Fibroblast of peridontal ligament (primary cell): ENCODE measurements at regions not wholly inside any gene's neighbourhood (a gene's known extent, or its start where the extent isn't known, plus 50 kb on each side); places are given as distances from the start of the nearest gene placed in this dataset.

ENCODE experiments used
- DNase-seq: peaks from one replicate; pipeline ENCODE4 v3.0.0-alpha.2; 2010; ENCODE audit errors: extremely low read depth

DNA sequence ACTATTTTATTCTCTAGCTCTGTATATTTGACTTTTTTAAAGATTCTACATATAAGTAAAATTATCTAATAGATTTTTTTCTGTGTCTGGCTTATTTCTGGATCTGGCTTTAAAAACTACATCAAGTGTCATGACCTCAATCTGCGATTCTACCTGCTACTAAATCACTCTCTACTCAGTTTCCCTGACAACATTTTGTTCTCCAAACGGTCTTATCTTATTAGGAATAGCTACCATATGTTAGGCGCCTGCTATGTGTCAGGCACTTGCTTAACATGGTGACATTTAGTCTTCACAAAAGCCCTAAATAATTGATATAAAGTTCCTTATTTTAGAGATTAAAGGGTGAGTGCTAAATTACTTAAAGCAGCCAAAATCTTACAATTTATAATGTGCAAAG is 1362.9 kb upstream of the FLRT2 start:
- no peak for DNase-seq

- no peak for DNase-seq
Measured at GRCh38 chr14:84180336-84180735, 1349.6 kb upstream of the FLRT2 start.

DNA sequence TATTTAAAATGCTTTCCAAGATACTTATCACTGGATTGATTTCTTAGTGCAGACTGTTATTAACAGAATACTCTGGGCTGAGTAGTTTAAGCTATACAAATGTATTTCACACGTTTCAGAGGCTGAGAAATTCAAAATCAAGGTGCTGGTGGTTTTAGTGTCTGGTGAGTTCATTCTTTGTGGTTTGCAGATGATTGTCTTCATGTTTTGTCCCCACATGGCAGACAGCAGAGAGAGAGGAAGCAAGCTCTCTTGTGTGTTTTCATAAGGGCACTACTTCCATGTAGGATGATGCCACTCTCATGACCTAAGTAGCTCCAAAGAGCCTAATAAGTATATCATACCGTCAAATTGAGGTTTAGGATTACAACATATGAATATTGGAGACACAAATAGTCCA is 1348.9 kb upstream of the FLRT2 start:
- no peak for DNase-seq

DNA sequence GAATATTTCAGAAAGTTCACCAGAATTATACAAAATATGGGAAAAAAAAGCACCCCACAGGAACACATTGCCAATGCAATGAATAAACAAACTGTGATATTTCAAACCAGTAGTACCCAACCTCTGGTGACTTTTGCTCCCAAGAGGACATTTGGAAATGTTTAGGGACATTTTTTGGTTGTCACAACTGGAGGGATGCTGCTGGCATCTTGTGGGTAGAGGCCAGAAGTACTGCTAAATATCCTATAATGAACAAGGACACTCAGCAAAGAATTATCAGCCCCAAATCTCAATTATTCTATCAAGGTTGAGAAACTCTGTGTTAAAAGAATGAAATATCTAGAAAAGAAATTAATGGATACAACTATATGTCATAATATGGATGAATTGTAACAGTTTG is 1334.4 kb upstream of the FLRT2 start:
- no peak for DNase-seq

GRCh38 chr14:84197704-84198103 is 1332.2 kb upstream of the FLRT2 start:
- no peak for DNase-seq

DNA sequence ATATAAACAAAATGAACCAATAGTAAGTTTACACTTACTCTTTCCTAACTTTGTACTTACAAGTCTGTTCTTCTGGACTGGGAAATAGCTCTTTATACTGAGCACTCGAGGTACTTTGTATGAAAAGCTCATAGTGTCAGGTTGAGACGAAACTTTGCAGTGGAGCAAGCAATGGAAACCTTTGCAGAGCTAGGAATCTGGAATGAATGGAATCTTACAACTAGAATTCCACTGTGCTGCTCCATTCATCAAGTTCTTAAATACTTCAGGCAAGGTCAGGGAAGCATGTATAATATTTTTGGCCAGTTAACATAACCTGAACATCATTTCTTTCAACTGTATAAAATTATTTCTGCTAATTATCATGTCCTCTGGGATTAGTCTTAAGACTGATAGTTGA is 1327.5 kb upstream of the FLRT2 start:
- no peak for DNase-seq

DNA sequence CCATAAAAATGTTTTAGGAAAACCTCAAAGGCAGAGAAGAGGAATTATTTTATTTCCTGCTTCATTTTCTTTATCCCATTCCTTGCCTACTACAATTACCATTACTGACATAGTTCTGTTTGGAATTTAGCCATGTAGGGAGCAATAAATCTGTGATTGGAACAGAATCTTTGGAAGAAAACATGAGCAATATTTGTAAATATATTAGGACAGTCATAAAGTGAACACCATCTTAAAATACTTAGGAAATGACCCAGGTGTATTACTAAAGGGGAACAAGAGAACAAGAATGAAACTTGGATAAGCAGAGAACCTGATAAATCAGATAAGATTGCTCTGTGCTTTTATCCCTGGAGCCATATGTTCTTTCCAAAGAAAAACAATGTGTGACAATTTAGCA is 1326.0 kb upstream of the FLRT2 start:
- DNase-seq: no peak

DNA sequence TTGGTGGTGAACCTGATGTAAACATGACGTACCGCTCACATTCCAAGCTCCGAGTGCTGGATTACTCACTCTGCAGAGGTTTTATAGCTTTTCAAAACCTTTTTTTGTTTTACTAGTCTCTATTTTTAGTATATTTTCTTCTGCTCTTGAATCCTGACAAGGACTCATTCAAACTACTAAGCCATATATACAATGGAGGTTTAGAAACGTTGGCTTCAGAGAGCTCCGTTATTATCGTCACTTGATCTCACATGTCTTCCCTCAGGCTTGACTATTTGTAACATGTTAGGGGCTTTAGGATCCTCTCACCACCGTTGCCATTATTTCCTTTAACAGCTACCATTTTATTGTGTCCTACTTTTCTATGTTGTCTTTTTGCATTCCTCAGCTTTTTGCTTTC is 1321.5 kb upstream of the FLRT2 start:
- no peak for DNase-seq

- no peak for DNase-seq
Measured at GRCh38 chr14:84209031-84209430, 1320.9 kb upstream of the FLRT2 start.

- no peak for DNase-seq
Measured at GRCh38 chr14:84217066-84217465, 1312.9 kb upstream of the FLRT2 start.

DNA sequence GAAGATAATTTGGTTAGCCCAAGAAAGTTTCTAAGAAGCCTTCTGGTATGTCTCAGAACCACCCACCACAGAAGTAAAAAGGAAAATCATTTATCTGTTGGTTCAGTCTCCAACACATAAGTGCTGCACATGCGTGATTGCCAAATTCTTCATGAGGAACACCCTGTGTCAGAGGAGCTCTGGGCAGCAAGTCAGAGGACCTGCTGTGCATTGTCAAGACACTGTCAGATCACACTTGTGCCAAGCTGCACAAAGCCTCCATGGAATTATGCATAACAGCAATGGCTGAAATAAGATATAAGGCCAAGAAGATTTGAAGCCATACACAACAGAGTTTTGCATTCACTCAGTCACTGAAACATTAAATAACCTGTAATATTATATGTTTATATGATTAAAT is 1304.7 kb upstream of the FLRT2 start:
- no peak for DNase-seq

- DNase-seq: no peak
Measured at GRCh38 chr14:84228702-84229101, 1301.2 kb upstream of the FLRT2 start.

- DNase-seq: no peak
Measured at GRCh38 chr14:84234281-84234680, 1295.7 kb upstream of the FLRT2 start.

- no peak for DNase-seq
Measured at GRCh38 chr14:84236290-84236689, 1293.7 kb upstream of the FLRT2 start.

DNA sequence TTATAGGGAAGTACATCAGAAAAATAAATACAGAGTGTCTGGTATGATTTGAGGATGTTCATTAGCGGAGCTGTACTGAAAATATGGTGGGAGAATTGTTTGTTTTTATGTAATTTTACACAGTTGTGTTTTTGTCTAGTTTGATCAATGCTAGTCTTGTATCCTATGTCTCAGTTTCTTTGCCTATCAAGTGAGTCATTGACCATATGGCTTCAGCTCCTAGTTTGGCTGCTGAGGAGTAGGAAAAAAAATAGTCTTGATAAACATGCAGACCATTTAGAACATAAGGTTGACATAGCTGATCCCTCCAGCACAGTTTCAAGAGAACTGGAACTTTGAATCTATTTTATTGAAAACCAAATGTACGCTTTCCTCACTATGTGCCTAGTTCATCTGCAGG is 1292.1 kb upstream of the FLRT2 start:
- no peak for DNase-seq

DNA sequence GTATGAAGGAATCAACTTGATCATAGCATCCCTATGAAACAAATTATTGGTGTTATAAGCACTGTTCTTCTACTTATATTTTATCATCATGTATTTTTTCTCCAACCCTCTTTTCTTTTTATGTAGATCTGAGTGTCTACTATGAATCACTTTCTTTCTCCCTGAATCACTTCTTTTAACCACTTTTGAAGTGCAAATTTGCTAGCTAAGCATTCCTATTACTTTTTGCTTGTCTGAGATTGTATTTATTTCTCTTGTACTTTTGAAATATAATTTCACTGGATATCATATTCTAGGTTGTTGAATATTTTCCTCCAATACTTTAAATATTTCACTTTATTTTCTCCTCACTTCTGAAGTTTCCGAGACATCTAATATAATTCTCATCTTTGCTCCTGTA is 1282.3 kb upstream of the FLRT2 start:
- DNase-seq: no peak

GRCh38 chr14:84250893-84251292 is 1279.1 kb upstream of the FLRT2 start:
- no peak for DNase-seq

- DNase-seq: no peak
Measured at GRCh38 chr14:84251411-84252115, 1278.4 kb upstream of the FLRT2 start.

- no peak for DNase-seq
Measured at GRCh38 chr14:84252706-84253105, 1277.2 kb upstream of the FLRT2 start.

DNA sequence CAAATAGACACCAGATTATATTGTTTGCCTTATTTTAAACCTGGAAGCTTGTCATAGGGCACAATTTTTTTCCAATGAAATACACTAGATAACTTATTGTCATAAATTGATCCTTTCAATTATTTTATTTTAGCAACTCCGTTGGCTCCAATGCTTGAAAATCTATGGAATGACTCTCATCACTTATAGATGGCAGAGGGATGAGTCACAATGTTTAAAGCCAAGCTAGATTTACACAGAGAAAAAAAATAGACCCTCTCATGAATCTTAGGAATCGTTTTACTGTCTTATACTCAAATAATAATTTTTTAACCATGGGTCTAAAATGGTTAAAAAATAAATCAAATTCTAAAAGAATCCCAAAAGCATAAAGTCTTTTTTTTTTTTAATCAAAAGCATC is 1276.6 kb upstream of the FLRT2 start:
- no peak for DNase-seq

DNA sequence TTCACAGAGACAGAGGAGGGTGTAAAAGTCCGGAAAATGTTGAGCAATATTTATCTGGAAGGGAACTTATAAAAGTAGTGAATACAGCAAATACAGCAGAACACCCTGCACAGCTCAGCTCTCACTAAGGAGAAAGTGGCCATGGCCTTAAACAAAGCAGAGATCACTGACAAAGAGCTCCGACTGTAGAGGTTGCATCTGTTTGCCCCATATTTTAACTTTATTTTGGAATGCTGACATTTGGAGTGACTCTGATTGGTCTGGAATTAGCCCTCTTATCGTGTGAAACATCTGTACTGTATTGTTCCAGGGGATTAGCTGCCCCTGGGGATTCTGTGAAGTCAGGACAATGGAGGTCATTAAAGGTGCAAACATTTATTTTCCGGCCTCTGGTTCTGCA is 1275.7 kb upstream of the FLRT2 start:
- DNase-seq: no peak

GRCh38 chr14:84262932-84263331 is 1267.0 kb upstream of the FLRT2 start:
- DNase-seq: no peak

- DNase-seq: no peak
Measured at GRCh38 chr14:84272290-84272721, 1257.6 kb upstream of the FLRT2 start.

GRCh38 chr14:84273181-84273580 is 1256.8 kb upstream of the FLRT2 start:
- no peak for DNase-seq
